ENCODE measurements at regions not wholly inside any gene's neighbourhood (a gene's known extent, or its start where the extent isn't known, plus 50 kb on each side); places are given as distances from the start of the nearest gene placed in this dataset.

DNA sequence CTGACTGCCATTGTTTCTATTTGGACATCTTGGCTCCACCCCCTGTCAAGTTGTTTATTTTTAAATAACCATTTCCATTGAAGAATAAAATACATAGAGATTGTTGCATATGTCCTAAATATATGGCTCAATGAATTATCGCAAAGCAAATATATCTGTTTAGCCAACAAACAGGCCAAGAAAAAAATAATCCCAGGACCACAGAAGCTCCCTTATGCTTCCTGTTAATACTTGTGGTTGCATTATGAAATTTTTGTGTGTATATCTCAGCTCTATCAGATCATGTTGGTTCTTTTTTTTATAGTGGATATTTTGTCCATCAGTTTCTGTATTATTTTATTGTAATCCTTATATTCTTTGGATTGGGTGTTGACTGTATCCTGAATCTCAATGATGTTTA lies 53.4 kb upstream of the CYP2C8 start:
- TF ChIP-seq, protein P1, sequence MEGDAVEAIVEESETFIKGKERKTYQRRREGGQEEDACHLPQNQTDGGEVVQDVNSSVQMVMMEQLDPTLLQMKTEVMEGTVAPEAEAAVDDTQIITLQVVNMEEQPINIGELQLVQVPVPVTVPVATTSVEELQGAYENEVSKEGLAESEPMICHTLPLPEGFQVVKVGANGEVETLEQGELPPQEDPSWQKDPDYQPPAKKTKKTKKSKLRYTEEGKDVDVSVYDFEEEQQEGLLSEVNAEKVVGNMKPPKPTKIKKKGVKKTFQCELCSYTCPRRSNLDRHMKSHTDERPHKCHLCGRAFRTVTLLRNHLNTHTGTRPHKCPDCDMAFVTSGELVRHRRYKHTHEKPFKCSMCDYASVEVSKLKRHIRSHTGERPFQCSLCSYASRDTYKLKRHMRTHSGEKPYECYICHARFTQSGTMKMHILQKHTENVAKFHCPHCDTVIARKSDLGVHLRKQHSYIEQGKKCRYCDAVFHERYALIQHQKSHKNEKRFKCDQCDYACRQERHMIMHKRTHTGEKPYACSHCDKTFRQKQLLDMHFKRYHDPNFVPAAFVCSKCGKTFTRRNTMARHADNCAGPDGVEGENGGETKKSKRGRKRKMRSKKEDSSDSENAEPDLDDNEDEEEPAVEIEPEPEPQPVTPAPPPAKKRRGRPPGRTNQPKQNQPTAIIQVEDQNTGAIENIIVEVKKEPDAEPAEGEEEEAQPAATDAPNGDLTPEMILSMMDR (IDR thresholded peaks at IDR 0.05; ENCODE audit: low read depth, low read length), result no peak
- no peak overlapping the region for H3K4me3 ChIP-seq (ENCODE audit: low read depth, low read length)
- ChIA-PET POLR2A (no interaction called here), CTCF (no interaction called here)
- H3K27ac ChIP-seq (ENCODE audit: low read depth, low read length), result no peak overlapping the region
- no peaks in the 10 kb centered on the region for H3K9me3 ChIP-seq (ENCODE audit: control insufficient read depth, insufficient read depth, low read length)
- no peaks in the 10 kb centered on the region for H3K27me3 ChIP-seq (ENCODE audit: control insufficient read depth, insufficient read depth, low read length)
- DNase-seq (ENCODE audit: low read depth, low spot score), result no peak

DNA sequence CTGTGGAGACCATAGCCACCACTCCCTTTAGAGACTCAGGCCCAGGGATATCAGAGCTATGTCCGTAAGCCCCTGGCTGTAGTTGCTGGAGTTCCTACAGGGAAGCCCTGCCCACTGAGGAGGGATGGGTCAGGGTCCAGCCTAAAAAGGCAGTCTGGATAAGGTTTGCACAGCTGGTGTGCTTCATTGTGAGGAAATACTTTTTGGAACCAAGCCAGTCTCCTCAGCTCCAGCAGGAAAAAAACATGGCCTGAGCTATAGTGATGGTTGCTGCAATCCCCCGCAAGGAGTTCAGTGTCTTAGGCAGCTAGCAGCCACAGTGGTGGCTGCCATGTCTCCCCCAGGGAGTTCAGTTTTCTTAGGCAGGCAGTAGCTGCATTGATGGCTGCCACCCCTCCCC lies 52.6 kb upstream of the CYP2C8 start:
- POLR2A ChIA-PET, result no interaction called here
- TF ChIP-seq, protein P1 (IDR thresholded peaks at IDR 0.05; ENCODE audit: low read depth, low read length), result no peak
- H3K27me3 ChIP-seq (ENCODE audit: control insufficient read depth, insufficient read depth, low read length), result no peaks in the 10 kb centered on the region
- no peak overlapping the region for H3K27ac ChIP-seq (ENCODE audit: low read depth, low read length)
- peak; percentile 1 for DNase-seq (ENCODE audit: low read depth, low spot score)
- H3K4me3 ChIP-seq (ENCODE audit: low read depth, low read length), result no peak overlapping the region
- no peaks in the 10 kb centered on the region for H3K9me3 ChIP-seq (ENCODE audit: control insufficient read depth, insufficient read depth, low read length)
- CTCF ChIA-PET, result interaction anchor here (1.0 kb wide), 1 partner anchor 12 kb away, joined by 3 read pairs; no protein-coding TSS in a partner anchor
